ENCODE measurements at regions not wholly inside any gene's neighbourhood (a gene's known extent, or its start where the extent isn't known, plus 50 kb on each side); places are given as distances from the start of the nearest gene placed in this dataset.
"Not testable (repeated sequence)": the region's sequence is repeated elsewhere in the genome, so short reads cannot be mapped to it uniquely, and the experiment has no call there.

- not testable (repeated sequence) for TF ChIP-seq POLR2A, POLR2AphosphoS5 (IDR thresholded peaks at IDR 0.05)
- TF ChIP-seq, protein P1, sequence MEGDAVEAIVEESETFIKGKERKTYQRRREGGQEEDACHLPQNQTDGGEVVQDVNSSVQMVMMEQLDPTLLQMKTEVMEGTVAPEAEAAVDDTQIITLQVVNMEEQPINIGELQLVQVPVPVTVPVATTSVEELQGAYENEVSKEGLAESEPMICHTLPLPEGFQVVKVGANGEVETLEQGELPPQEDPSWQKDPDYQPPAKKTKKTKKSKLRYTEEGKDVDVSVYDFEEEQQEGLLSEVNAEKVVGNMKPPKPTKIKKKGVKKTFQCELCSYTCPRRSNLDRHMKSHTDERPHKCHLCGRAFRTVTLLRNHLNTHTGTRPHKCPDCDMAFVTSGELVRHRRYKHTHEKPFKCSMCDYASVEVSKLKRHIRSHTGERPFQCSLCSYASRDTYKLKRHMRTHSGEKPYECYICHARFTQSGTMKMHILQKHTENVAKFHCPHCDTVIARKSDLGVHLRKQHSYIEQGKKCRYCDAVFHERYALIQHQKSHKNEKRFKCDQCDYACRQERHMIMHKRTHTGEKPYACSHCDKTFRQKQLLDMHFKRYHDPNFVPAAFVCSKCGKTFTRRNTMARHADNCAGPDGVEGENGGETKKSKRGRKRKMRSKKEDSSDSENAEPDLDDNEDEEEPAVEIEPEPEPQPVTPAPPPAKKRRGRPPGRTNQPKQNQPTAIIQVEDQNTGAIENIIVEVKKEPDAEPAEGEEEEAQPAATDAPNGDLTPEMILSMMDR (IDR thresholded peaks at IDR 0.05): not testable (repeated sequence)
These were observed 545.0 kb downstream of the ZIC3 start for GRCh38 chrX:138110910-138111309.

Data from prostate gland (tissue), 2 donors.